SK-N-SH (cell line): ENCODE measurements at regions not wholly inside any gene's neighbourhood (a gene's known extent, or its start where the extent isn't known, plus 50 kb on each side); places are given as distances from the start of the nearest gene placed in this dataset.

ENCODE experiments used
- CTCF ChIA-PET: fragments of 300-600, 350-600 bp; formaldehyde crosslinking; extraction: SDS; loops from one replicate; lab custom pipeline; 2021; lab: Yijun Ruan, JAX
- POLR2A ChIA-PET: fragments of 350-600 bp; sonication (Branson Sonifier 250); formaldehyde crosslinking; extraction: SDS; loops from one replicate; lab custom pipeline; 2020; ENCODE audit warnings: antibody characterized with exemption, inconsistent platforms; lab: Yijun Ruan, JAX
- DNase-seq: peaks from one replicate; pipeline ENCODE4 v3.0.0; 2012
- H2AFZ ChIP-seq: fragments of 200-600 bp; sonication (generic); 2 replicates; pipeline ENCODE4 v1.8.1; 2016; ENCODE audit warnings: antibody characterized with exemption, mild to moderate bottlenecking, low read depth
- H3F3A ChIP-seq: fragments of 200-600 bp; sonication (generic); replicated peaks from 2 replicates; pipeline ENCODE3; 2016; ENCODE audit warnings: antibody characterized with exemption, mild to moderate bottlenecking; ENCODE audit not compliant: insufficient read depth
- H3K27ac ChIP-seq, 2 experiments: fragments of 200-500 bp in 1 of 2; fragments of 200-600 bp in 1 of 2; sonication (Bioruptor generic) in 1 of 2; sonication (generic), shearing (Covaris generic) in 1 of 2; 2 replicates each; pipeline versions ENCODE4 v1.5.1 to v1.6.1; 2014 to 2016; ENCODE audit warnings: low read depth in 2 of 2, inconsistent platforms in 1 of 2, low read length in 1 of 2, mild to moderate bottlenecking in 1 of 2, mixed read lengths in 1 of 2
- H3K27me3 ChIP-seq: fragments of 200-600 bp; sonication (generic), shearing (Covaris generic); 2 replicates; pipeline ENCODE4 v1.6.1; 2016; ENCODE audit warnings: mixed run types; ENCODE audit not compliant: insufficient read depth
- H3K36me3 ChIP-seq, 2 experiments: fragments of 200-500 bp in 1 of 2; fragments of 200-600 bp in 1 of 2; sonication (Bioruptor generic) in 1 of 2; sonication (generic) in 1 of 2; replicated peaks in 1 of 2; 2 replicates each; pipeline versions ENCODE3 to v1.5.1; 2014 to 2016; ENCODE audit warnings: low read length in 1 of 2, mild to moderate bottlenecking in 1 of 2; ENCODE audit not compliant: insufficient read depth in 2 of 2, control insufficient read depth in 1 of 2
- H3K4me1 ChIP-seq, 2 experiments: fragments of 200-500 bp in 1 of 2; fragments of 200-600 bp in 1 of 2; sonication (Bioruptor generic) in 1 of 2; sonication (generic), shearing (Covaris generic) in 1 of 2; 2 replicates each; pipeline versions ENCODE4 v1.5.1 to v1.6.1; 2014 to 2016; ENCODE audit warnings: low read depth in 1 of 2, low read length in 1 of 2, mixed run types in 1 of 2; ENCODE audit not compliant: insufficient read depth in 2 of 2, control insufficient read depth in 1 of 2
- H3K4me2 ChIP-seq: fragments of 200-600 bp; sonication (generic), shearing (Covaris generic); 2 replicates; pipeline ENCODE4 v1.6.1; 2017; ENCODE audit warnings: mixed run types
- H3K4me3 ChIP-seq, 2 experiments: fragments of 200-500 bp in 1 of 2; fragments of 200-600 bp in 1 of 2; sonication (Bioruptor generic) in 1 of 2; sonication (generic), shearing (Covaris generic) in 1 of 2; 2 replicates each; pipeline versions ENCODE4 v1.5.1 to v1.8.1; 2014 to 2016; ENCODE audit warnings: low read depth in 2 of 2, inconsistent platforms in 1 of 2, low read length in 1 of 2, mild to moderate bottlenecking in 1 of 2, mixed read lengths in 1 of 2, moderate library complexity in 1 of 2
- H3K79me2 ChIP-seq: fragments of 200-600 bp; sonication (generic); 2 replicates; pipeline ENCODE4 v1.8.1; 2017; ENCODE audit warnings: mild to moderate bottlenecking; ENCODE audit not compliant: insufficient read depth
- H3K9ac ChIP-seq: fragments of 200-600 bp; sonication (generic); 2 replicates; pipeline ENCODE4 v1.6.1; 2017; ENCODE audit warnings: mixed run types
- H3K9me2 ChIP-seq: fragments of 200-600 bp; sonication (generic); 2 replicates; pipeline ENCODE4 v1.6.1; 2017; ENCODE audit warnings: mixed run types
- H3K9me3 ChIP-seq: fragments of 200-600 bp; sonication (generic); 2 replicates; pipeline ENCODE4 v1.6.1; 2017; ENCODE audit warnings: mixed run types, mild to moderate bottlenecking, moderate library complexity
- H4K20me1 ChIP-seq: fragments of 200-600 bp; sonication (generic); 2 replicates; pipeline ENCODE4 v1.6.1; 2017; ENCODE audit warnings: mild to moderate bottlenecking, mixed run types; ENCODE audit not compliant: insufficient read depth
- CHD2 ChIP-seq: fragments of 150-350 bp; IDR thresholded peaks from 2 replicates; pipeline ENCODE4 v1.6.1; 2018; ENCODE audit warnings: low read length; ENCODE audit not compliant: partially characterized antibody
- ELF1 ChIP-seq: IDR thresholded peaks from 2 replicates; pipeline ENCODE4 v1.4.0; 2012
- EP300 ChIP-seq, 2 experiments: IDR thresholded peaks; 2 replicates each; pipeline versions ENCODE4 v1.4.0 to v1.6.1; 2012; ENCODE audit warnings: borderline replicate concordance in 1 of 2, low read depth in 1 of 2, low read length in 1 of 2
- GABPA ChIP-seq: IDR thresholded peaks from 2 replicates; pipeline ENCODE4 v1.4.0; 2012; ENCODE audit warnings: low read depth, mild to moderate bottlenecking
- GATA2 ChIP-seq: sonication (generic); formaldehyde crosslinking; IDR thresholded peaks from 2 replicates; pipeline ENCODE4 v1.5.0; 2020; ENCODE audit warnings: mild to moderate bottlenecking, missing genetic modification reagents
- MEF2A ChIP-seq: IDR thresholded peaks from 2 replicates; pipeline ENCODE4 v1.4.0; 2012; ENCODE audit warnings: low read depth, borderline replicate concordance
- MXI1 ChIP-seq: IDR thresholded peaks from 2 replicates; pipeline ENCODE4 v1.6.1; 2012; ENCODE audit warnings: mild to moderate bottlenecking, low read depth, low read length, improper control_type of control experiment
- NFIC ChIP-seq: IDR thresholded peaks from 2 replicates; pipeline ENCODE4 v1.4.0; 2012; ENCODE audit warnings: borderline replicate concordance
- RAD21 ChIP-seq: IDR thresholded peaks from 2 replicates; pipeline ENCODE4 v1.6.1; 2012; ENCODE audit warnings: mild to moderate bottlenecking, low read length
- SMC3 ChIP-seq: IDR thresholded peaks from 2 replicates; pipeline ENCODE4 v1.6.1; 2012; ENCODE audit warnings: low read depth, low read length, improper control_type of control experiment
- TAF1 ChIP-seq: IDR thresholded peaks from 2 replicates; pipeline ENCODE4 v1.6.1; 2012; ENCODE audit warnings: low read depth, mild to moderate bottlenecking, low read length, moderate library complexity, borderline replicate concordance
- TCF12 ChIP-seq: IDR thresholded peaks from 2 replicates; pipeline ENCODE4 v1.4.0; 2012
- YY1 ChIP-seq: IDR thresholded peaks from 2 replicates; pipeline ENCODE4 v1.4.0; 2012; ENCODE audit warnings: low read depth, mild to moderate bottlenecking
- ZBTB33 ChIP-seq: IDR thresholded peaks from 2 replicates; pipeline ENCODE4 v1.4.0; 2012; ENCODE audit warnings: low read depth, borderline replicate concordance
- WGBS: methylation state at CpG from one replicate; pipeline ENCODE4 v1.1.6; 2017; ENCODE audit warnings: low lambda C conversion rate; 5-methylcytosine and 5-hydroxymethylcytosine counted together
- TF ChIP-seq, protein P1 (sequence below): IDR thresholded peaks from 2 replicates; pipeline ENCODE4 v1.6.1; 2012; ENCODE audit warnings: mild to moderate bottlenecking, low read depth, low read length, moderate library complexity
- TF ChIP-seq, protein P2 (sequence below): fragments of 150-350 bp; IDR thresholded peaks from 2 replicates; pipeline ENCODE4 v1.6.1; 2017; ENCODE audit warnings: antibody characterized with exemption, low read length, low read depth, borderline replicate concordance

DNA sequence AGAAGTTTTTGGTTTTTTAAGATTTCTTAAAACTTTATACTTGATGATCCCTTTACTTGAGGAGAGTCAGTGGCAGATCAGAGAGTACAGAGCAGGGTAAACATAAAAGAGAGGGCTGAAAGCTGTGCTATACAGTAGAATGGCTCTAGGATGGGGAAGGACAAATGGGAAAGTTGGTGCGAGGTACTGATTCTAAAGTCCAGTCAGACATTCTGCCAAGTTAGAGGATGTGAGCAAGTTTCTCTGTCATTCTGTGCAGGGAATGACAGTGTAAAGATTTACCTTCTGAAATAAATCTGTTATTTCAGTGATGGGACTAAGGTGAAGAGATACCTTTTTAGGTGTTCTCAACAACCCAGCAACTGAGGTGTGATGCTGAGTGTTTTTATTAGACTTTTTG lies 100.1 kb upstream of the GBE1 start:
- CTCF ChIA-PET, result no interaction called here
- H3K9me2 ChIP-seq, result no peaks in the 10 kb centered on the region
- no peak overlapping the region for H2AFZ ChIP-seq
- no peak overlapping the region for H3K4me3 ChIP-seq
- 88% methylated on average over 1 of the region's 1 CpG for WGBS
- POLR2A ChIA-PET, result no interaction called here
- H3K36me3 ChIP-seq, result no peaks in the 10 kb centered on the region
- no peak for DNase-seq
- no peaks in the 10 kb centered on the region for H4K20me1 ChIP-seq
- no peak overlapping the region for H3K27ac ChIP-seq
- no peak overlapping the region for H3K9ac ChIP-seq
- peaks cover 0 to 2% of the 10 kb centered on the region in 2 experiments; a peak in 2 of 4 replicates for H3K4me1 ChIP-seq
- no peak for TF ChIP-seq CHD2
- no peak for TF ChIP-seq SMC3
- TF ChIP-seq GABPA, result no peak
- TF ChIP-seq, protein P1, sequence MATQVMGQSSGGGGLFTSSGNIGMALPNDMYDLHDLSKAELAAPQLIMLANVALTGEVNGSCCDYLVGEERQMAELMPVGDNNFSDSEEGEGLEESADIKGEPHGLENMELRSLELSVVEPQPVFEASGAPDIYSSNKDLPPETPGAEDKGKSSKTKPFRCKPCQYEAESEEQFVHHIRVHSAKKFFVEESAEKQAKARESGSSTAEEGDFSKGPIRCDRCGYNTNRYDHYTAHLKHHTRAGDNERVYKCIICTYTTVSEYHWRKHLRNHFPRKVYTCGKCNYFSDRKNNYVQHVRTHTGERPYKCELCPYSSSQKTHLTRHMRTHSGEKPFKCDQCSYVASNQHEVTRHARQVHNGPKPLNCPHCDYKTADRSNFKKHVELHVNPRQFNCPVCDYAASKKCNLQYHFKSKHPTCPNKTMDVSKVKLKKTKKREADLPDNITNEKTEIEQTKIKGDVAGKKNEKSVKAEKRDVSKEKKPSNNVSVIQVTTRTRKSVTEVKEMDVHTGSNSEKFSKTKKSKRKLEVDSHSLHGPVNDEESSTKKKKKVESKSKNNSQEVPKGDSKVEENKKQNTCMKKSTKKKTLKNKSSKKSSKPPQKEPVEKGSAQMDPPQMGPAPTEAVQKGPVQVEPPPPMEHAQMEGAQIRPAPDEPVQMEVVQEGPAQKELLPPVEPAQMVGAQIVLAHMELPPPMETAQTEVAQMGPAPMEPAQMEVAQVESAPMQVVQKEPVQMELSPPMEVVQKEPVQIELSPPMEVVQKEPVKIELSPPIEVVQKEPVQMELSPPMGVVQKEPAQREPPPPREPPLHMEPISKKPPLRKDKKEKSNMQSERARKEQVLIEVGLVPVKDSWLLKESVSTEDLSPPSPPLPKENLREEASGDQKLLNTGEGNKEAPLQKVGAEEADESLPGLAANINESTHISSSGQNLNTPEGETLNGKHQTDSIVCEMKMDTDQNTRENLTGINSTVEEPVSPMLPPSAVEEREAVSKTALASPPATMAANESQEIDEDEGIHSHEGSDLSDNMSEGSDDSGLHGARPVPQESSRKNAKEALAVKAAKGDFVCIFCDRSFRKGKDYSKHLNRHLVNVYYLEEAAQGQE, result no peak
- TF ChIP-seq RAD21, result no peak
- no peak for TF ChIP-seq ELF1
- no peak for TF ChIP-seq YY1
- TF ChIP-seq EP300 (IDR thresholded peaks at IDR 0.05; ENCODE audit: borderline replicate concordance in 1 of 2, low read depth in 1 of 2, low read length in 1 of 2), result no peak
- TF ChIP-seq ZBTB33, result no peak
- TF ChIP-seq NFIC, result no peak
- TF ChIP-seq GATA2, result no peak
- TF ChIP-seq TAF1, result no peak
- no peak for TF ChIP-seq MXI1
- H3F3A ChIP-seq, result no peaks in the 10 kb centered on the region
- H3K79me2 ChIP-seq, result no peaks in the 10 kb centered on the region
- H3K9me3 ChIP-seq, result no peaks in the 10 kb centered on the region
- H3K4me2 ChIP-seq, result no peak overlapping the region
- no peaks in the 10 kb centered on the region; the same call in 1 of the 2 replicates for H3K27me3 ChIP-seq

GRCh38 chr3:81859524-81859923 lies 98.1 kb upstream of the GBE1 start:
- POLR2A ChIA-PET, result no interaction called here
- 95% methylated on average over 1 of the region's 1 CpG for WGBS
- H3K27me3 ChIP-seq, result no peaks in the 10 kb centered on the region; the same call in 1 of the 2 replicates
- peaks cover 0 to 2% of the 10 kb centered on the region in 2 experiments; a peak in 2 of 4 replicates for H3K4me1 ChIP-seq
- no peak overlapping the region for H2AFZ ChIP-seq
- no peaks in the 10 kb centered on the region for H3K9me2 ChIP-seq
- DNase-seq, result no peak
- H3K4me3 ChIP-seq, result no peak overlapping the region
- H3K9ac ChIP-seq, result no peak overlapping the region
- no peaks in the 10 kb centered on the region for H4K20me1 ChIP-seq
- H3K79me2 ChIP-seq, result no peaks in the 10 kb centered on the region
- H3K9me3 ChIP-seq, result no peaks in the 10 kb centered on the region
- H3K4me2 ChIP-seq, result no peak overlapping the region
- H3K36me3 ChIP-seq, result no peaks in the 10 kb centered on the region
- H3F3A ChIP-seq, result no peaks in the 10 kb centered on the region
- no peak overlapping the region for H3K27ac ChIP-seq
- CTCF ChIA-PET, result no interaction called here
- TF ChIP-seq, protein P1, result no peak
- no peak for TF ChIP-seq TAF1
- no peak for TF ChIP-seq TCF12
- TF ChIP-seq ZBTB33, result no peak
- TF ChIP-seq, protein P2, sequence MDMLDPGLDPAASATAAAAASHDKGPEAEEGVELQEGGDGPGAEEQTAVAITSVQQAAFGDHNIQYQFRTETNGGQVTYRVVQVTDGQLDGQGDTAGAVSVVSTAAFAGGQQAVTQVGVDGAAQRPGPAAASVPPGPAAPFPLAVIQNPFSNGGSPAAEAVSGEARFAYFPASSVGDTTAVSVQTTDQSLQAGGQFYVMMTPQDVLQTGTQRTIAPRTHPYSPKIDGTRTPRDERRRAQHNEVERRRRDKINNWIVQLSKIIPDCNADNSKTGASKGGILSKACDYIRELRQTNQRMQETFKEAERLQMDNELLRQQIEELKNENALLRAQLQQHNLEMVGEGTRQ, result no peak
- TF ChIP-seq SMC3, result no peak
- no peak for TF ChIP-seq MEF2A
